ENCODE measurements at regions not wholly inside any gene's neighbourhood (a gene's known extent, or its start where the extent isn't known, plus 50 kb on each side); places are given as distances from the start of the nearest gene placed in this dataset.
A peak's percentile ranks its signal among the peaks of the same experiment; 100 is the strongest.
"Not testable (repeated sequence)": the region's sequence is repeated elsewhere in the genome, so short reads cannot be mapped to it uniquely, and the experiment has no call there.

DNA sequence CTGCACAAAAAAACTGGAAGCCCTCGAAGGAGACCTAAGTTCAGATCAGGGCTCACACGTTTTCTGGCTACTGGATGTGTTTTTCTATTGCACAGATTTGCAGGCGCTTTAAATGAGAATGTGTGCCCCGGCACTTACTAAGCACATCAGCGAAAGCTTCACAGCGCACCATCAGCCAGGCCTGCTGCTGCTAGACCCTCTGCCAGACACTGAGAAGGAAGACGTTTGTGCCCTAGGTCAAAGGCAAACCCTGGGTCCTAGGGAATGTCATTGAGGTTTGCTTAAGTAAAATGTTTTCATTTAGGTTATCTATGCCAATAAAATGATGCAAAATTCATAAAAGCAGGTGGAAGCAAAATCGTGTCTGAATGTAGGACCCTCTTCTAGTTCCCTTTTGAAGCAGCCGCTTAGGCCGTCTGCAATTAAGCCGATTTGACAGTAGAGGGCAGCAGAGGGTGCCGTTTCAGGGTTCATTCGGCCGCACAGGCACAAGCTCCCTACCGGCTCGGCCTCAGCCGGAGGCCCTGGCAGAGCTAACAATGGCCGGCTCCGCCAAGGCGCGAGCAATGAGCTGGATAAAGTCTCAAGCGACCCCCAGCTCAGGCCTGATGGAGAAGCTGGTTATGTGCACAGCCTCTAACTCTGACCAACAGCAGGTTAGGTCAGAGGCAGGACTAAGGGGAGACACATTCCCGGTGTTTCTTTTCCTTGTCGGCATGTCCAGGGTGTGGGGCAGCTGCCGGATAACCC is 107.2 kb upstream of the FOXA2 start:
- DNase-seq = peak; percentile 81

DNA sequence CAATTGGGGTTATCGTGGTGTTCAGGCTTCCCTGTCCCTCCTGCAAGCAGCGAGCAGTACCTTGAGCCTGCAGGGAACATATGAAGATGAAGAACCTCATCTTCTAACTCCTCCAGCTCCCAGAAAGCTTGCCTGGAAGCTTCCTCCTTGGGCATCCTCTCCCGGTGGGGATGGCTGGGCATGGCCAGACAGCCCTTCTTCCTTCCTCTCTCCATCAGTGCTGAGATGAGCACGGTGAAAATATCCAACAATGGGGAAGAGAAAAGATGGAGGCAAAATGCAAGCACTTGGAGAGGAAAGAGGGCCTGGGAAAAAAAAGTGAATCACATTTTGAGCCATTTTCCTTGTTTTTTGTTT is 107.7 kb upstream of the FOXA2 start:
- no peak for DNase-seq

DNA sequence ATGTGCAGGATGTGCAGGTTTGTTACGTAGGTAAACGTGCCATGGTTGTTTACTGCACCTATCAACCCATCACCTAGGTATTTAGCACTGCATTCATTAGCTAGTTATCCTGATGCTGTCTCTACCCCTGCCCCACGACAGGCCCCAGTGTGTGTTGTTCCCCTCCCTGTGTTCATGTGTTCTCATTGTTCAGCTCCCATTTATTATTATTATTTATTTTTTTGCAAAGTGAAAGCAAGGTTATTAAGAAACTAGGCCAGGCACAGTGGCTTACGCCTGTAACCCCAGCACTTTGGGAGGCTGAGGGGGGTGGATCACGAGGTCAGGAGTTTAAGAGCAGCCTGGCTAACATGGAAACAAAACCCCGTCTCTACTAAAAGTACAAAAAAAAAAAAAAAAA is 108.2 kb upstream of the FOXA2 start:
- not testable (repeated sequence) for DNase-seq

DNA sequence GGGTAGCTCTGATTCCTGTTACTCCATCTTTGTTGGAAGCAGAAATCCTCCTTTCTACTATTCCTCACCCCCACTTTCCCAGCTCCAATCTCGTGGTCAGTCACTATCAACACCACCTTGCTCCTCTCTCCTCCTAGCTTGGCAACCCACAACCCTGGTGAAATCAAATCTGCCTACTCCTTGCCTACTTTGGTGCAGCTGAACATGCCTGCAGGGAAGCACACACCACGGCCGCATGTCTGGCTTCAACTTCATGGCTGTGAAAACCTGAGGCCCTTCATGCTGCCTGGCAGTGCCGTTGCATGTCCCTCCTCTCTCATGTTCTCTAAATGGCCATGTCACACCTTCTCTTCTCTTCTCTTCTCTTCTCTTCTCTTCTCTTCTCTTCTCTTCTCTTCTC is 112.4 kb upstream of the FOXA2 start:
- no peak for DNase-seq

DNA sequence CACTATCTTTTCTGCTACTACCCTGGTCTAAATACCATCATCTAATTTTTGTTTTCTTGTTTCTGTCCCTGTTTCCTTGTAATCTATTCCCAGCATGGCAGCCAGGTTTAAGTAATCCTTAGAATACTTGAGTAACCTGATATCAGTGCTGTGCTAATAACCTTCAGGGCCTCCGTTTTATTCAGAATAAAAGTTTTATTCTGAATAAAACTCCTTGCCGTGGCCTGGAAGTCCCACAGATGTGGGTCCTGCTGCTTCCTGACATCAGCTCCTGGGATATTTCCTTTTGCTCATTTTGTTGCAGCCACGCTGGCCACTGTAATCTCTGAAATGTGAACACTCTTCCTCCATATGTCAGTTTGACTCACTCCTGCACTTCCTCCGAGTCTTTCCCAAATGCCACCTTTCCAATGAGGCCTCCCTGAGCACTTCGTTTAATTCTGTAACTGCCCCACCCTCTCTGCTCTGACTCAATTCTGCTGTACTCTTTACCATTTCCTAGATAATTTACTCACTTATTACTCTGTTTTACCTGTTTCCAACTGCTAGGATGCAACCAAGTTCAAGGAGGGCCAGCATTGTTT is 114.0 kb upstream of the FOXA2 start:
- no peak for DNase-seq

DNA sequence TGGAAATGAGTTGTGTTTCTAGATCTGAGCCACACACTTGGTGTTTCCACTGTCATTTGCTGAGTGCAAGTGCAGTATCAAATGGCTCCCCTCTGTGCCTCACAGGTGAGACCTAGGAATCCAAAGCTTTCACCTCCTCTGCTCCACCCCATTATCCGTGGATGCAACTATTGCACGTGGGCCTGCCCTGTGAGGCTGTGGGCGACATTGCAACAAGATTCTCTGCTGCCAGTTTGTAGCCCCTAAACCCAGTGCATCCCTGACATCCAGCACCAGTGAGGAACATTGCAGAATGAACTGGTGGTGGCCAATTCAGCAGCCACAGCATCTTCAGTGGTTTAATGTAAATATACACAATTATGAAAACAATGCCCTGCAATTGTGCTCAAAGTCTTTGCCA is 115.0 kb upstream of the FOXA2 start:
- no peak for DNase-seq

DNA sequence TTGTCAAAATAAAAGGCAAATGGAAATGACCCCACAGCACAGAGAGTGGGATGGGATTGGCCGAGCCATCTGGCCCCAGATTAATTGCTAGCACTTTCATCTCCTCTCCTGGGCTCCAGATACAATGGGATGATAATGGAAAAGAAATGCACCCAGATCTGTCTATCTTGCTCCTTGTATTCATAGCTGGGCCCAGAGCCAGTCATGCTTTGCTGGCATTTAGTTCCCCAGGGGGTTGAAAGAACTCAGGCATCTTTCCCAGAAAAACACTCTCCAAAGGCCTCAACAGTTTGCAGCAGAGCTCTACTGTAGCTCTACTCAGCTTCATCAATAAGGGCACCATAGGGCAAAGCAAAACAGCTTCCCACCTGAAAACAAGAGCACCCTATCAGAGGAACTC is 116.0 kb upstream of the FOXA2 start:
- no peak for DNase-seq

DNA sequence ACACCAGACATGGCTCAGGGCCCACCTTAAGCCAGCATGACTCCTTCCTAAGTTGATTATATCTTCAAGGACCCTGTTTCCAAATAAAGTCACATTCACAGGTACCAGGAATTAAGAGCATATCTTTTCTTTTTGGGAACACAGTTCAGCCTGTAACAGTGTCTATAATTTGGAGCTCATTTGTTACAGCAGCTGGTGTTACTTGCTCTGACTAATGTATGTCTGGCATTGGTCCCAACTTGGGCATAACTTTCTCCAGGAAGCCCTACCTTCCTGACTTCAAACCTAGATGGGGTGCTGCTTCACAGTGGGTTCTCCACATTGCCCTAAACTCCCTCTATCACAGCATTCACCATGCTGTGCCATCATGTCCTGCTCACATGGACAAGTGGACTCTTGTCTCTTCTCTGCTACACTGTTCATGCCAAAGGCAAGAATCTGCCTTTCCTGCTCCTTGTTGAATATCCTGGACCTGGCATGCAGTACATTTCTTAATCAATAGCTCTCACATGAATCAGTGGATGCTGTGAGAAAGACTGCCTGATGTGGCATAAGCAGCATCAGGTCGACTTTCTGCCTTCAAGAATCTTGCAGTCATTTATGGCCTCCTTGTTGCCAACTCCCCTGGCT is 117.4 kb upstream of the FOXA2 start:
- DNase-seq = no peak

DNA sequence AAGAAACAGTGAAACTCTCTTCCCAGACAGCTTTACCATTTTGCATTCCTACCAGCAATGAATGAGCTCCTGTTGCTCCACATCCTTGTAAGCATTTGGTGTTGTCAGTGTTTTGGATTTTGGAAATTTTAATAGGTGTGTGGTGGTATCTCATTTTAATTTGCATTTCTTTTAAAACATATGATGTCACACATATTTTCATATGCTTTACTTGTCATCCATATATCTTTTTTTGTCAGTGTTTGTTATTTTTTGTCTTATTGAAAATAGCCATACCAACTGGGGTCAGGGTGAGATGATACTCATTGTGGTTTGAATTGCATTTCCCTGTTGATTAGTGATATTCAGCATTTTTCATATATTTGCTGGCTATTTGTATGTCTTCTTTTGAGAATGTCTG is 119.5 kb upstream of the FOXA2 start:
- no peak for DNase-seq

DNA sequence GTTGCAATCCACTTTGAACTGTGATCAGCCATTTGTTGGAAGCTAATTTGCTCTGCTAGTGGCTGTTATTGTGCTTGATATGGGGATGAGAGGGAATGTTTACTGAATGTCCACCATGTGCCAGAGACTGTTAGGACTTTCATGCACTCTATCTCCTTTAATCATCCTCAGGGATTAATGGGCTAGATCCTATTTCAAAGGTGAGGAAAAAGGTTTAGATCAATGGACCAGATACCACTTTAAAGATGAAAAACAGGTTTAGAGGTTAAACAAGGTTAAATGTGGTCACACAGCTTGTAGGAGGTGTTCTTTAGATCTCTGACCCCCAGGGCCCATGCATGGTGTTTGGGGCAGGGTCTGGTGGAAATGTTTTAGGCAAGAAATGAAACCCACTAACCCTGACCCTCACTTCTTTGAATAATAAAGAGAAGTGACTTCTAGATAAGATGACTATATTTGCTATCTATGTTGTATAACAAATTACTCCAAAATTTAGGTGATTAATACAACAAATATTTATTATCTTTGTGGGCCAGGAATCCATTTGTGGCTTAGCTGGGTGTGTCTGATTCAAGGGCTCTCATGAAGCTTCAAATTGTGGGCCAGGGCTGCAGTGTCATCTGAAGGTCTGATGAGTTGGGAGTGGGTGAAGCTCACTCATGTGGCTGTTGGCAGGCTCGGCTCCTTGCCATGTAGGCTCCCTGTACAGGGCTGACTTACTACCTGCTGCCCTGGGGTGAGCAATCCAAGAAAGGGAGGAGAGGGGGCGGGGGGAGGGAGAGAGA is 127.8 kb upstream of the FOXA2 start:
- no peak for DNase-seq

DNA sequence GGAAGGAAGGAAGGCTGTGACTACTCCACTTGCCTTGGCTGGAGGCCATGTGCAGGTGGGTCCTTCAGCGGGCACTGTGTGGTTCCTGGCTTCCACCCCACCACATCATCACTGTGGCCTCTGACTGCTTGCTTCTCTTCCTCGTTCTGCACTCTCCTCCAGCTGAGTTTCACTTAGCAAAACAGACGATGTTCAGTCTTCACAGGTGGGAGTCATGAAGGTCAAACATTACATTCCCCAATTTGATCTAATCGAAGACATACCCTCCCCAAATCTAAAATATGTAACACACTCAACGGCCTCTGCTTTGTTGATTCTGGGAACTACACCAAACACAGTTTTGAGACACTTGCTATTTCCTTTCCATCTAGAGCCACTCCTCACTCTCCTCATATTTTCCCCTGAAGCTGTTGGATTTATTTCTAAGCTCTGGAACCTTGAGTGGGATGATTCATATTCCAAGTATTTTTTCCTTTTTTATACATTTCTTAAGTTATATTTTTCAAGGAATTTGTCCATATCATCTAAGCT is 132.5 kb upstream of the FOXA2 start:
- DNase-seq = peak; percentile 91

DNA sequence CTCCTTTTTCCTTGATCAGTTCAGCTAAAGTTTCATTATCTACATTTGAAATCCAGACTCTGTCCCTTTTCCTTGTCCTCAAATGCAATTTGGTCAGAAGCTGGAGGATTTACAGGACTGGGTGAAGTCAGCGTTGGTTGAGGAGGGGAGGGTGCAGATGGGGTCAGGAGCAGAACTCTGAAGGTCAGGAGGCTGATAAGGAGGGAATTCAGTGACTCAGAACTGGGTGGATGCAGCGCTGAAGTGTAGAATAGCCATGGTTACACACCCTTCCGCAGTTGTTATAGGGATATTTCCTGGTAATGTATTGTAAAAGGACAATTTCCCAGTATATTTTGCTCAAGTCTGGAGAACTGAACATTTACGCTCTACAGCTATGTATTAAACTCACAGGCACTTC is 133.1 kb upstream of the FOXA2 start:
- no peak for DNase-seq

DNA sequence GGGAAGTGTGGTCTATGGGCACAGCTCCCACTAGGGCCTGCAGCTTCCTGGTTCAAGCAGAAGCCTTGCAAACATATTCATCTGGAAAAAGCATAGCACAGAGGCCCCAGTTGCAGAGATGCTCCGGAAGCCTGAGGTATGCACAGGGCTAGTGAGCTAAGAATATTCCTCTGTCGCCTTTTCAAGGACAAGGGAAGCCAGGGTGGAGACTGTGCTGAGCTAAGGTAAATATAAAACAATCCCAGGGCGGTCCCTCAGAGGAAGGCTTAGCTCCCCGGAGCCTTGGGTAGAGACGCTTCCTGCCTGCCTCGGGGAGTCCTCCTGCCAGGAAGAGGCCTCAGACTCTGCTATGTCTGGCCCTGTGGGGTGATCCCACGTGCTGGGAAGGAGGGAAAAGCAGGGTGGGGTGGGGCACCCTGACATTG is 134.8 kb upstream of the FOXA2 start:
- no peak for DNase-seq

DNA sequence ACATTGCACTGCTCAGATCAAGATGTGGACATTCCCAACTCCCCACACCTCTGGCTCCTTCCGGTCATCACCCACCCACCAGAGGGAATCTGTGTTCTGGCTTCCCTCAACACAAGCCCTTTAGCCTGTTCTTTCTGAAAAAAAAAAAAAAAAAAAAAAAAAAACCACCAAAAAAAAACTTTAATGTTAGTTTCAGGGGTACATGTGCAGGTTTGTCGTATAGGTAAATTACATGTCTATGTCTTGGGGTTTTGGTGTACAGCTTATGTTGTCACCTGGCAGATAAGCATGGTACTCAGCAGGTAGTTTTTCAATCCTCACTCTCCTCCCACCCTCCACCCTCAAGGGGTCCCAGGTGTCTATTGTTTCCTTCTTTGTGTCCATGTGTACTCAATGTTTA is 135.8 kb upstream of the FOXA2 start:
- DNase-seq = no peak

DNA sequence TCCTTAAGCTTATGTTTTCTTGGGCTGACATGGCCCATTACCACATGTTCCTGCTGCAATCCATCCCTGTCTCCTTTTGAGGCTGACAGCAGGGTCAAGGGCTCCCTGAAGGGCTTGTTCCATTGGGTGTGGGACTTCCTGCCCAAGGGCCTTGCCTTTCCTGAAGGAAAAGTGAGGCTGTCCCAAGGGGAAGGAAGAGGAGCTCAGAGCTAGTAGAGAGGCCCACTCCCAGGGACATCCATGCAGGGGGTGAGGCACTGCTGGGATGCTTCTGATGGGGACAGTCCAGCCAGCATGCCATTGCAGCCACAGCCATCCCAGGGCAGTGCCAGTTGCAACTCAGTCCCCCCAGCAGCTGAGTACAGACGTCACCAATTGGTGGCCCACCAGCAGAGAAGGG is 138.4 kb upstream of the FOXA2 start:
- DNase-seq = no peak

DNA sequence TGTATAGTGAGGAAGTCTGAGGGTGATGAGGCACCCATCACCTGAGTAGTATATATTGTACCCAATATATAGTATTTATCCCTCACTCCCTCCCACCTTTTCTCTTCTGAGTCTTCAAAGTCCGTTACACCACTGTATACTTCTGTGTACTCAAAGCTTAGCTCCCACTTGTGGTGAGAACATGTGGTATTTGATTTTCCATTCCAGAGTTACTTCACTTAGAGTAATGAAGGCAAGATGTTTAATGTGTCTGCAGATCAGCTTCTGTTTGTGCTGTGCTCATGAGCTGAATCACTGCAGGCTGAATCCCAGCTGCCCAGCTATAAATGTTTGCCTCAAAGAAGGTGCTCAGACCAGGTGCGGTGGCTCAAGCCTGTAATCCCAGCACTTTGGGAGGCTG is 139.3 kb upstream of the FOXA2 start:
- DNase-seq = no peak

DNA sequence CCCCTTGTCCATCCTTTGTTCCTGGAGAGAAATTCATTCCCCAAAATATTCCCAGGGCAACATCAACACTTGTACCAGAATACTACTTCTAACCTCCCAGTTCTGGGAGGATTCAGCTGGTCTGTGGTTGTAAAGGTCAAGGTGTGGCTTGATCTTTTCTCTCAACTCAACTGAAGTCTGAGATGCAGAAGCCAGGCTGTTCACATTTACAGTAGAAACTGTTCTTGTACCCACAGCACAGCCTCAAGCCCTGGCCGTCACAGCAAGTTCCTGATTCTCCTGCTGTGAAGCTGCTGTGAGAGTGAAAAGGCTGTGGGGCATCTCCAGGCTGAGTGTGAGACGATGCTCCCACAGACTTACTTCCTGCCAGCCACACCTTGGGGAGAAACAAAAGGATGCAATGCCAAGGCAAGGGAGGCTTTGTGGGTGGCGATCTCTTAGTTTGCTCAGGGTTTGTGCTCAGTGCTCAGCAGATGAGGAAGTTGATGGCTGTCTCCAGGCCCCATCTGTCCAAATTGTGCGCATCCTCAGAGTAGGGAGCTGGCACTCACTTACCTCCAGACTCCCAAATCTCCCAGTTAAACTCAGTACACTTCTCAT is 143.9 kb upstream of the FOXA2 start:
- DNase-seq = no peak

DNA sequence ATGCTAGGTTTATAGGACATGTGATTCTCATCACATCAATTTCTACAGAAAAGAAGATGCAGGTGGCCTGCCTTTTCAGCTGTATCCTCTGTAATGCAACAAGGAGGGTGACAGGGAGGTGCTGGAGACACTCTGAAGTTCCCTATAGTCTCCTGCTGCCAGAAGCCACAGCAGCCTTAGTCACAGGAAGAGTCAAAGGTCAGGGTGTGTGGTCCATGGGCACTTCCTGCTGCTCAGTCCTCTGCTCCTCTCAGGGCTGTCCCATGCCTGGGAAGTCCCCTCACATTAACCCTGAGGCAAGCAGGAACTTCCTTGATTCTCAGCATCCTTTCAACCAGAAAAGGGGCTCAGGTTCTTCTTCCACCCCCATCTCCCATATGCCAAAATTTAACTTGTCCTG is 144.8 kb upstream of the FOXA2 start:
- DNase-seq = no peak

DNA sequence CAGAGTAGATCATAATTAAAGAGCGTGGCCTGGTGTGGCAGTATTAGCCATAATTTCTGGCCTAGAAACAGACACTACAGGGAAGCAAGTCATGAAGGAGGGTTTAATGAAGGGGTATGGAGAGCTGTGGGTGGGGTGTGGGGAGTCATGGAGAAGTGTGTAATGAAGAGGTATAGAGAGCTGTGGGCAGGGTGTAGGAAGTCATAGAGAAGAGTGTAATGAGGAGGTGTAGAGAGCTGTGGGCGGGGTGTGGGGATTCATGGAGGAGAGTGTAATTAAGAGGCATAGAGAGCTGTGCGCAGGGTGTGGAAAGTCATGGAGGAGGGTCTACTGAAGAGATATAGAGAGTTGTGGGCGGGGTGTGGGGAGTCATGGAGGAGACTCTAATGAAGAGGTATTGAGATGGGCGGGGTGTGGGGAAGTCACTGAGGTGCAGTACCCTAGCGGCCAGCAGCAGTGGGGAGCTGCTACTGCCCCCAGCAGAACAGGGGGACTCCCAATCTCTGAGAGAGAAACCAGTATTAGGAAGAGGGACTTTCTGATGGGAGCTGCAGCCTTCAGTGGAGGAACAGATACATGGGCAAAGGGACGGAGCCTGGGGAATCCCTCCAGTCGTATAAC is 145.4 kb upstream of the FOXA2 start:
- no peak for DNase-seq

DNA sequence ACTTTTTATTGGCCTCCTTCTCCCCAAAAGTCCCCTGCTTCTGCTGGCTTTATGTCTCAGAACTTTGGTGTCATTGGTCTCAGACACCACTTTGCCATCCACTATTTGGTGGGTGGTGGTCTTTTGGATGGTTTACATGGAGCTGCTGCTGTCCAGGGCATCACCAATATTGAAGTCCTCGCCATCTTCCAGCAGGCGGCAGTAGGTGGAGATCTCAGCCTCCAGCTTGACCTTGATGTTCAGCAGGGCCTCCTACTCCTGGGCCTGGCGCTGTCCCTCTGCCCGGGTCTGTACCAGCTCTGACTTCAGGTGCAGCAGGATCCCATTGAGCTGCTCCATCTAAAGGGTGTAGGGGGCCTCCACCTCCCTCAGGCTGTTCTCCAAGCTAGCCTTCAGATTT is 148.4 kb upstream of the FOXA2 start:
- no peak for DNase-seq

DNA sequence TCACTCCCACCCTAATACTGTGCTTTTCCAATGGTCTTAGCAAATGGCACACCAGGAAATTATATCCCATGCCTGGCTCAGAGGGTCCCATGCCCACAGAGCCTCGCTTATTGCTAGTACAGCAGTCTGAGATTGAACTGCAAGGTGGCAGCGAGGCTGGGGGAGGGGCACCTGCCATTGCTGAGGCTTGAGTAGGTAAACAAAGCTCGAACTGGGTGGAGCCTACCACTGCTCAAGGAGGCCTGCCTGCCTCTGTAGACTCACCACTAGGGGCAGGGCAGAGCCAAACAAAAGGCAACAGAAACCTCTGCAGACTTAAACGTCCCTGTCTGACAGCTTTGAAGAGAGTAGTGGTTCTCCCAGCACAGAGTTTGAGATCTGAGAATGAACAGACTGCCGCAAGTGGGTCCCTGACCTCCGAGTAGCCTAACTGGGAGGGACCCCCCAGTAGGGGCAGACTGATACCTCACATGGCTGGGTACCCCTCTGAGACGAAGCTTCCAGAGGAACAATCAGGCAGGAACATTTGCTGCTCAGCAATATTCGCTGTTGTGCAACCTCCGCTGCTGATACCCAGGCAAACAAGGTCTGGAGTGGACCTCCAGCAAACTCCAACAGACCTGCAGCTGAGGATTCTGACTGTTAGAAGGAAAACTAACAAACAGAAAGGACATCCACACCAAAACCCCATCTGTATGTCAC is 150.7 kb upstream of the FOXA2 start:
- DNase-seq = peak; percentile 75

DNA sequence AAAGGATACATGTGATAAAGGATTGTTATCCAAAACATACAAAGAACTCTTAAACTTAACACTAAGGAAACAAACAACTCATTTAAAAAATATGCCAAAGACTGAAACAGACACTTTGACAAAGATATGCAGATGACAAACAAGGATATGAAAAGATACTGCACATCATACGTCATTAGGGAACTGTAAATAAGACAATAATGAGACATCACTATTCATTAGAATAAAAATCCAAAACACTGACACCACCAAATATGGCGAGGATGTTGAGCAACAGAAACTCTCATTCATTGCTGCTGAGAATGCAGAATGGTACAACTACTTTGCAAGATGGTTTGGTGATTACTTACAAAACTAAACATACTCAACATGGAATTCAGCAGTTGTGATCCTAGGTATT is 156.5 kb upstream of the FOXA2 start:
- DNase-seq = no peak

Data from RPMI8226 (cell line).